H9 (cell line): ENCODE measurements at regions not wholly inside any gene's neighbourhood (a gene's known extent, or its start where the extent isn't known, plus 50 kb on each side); places are given as distances from the start of the nearest gene placed in this dataset.

Experiments used
- DNase-seq: peaks from one replicate; pipeline ENCODE4 v3.0.0-alpha.2; 2017
- H2AFZ ChIP-seq: one replicate; pipeline ENCODE4 v1.6.1; 2013; ENCODE audit warnings: mild to moderate bottlenecking, low read length, control low read depth, moderate library complexity
- H2AK5ac ChIP-seq: 2 replicates; pipeline ENCODE4 v1.6.1; 2013; ENCODE audit warnings: low read length, control low read depth, mixed read lengths; ENCODE audit not compliant: insufficient read length
- H2BK120ac ChIP-seq: one replicate; pipeline ENCODE4 v1.6.1; 2013; ENCODE audit warnings: low read depth, mild to moderate bottlenecking, low read length, control low read depth, inconsistent platforms; ENCODE audit not compliant: poor library complexity, severe bottlenecking
- H2BK12ac ChIP-seq: 2 replicates; pipeline ENCODE4 v1.6.1; 2013; ENCODE audit warnings: low read length, control low read depth, mixed read lengths, low read depth; ENCODE audit not compliant: insufficient read length
- H2BK15ac ChIP-seq: 2 replicates; pipeline ENCODE4 v1.6.1; 2013; ENCODE audit warnings: low read depth, low read length, control low read depth
- H2BK20ac ChIP-seq: one replicate; pipeline ENCODE4 v1.6.1; 2013; ENCODE audit warnings: low read depth, mild to moderate bottlenecking, low read length, control low read depth, inconsistent platforms; ENCODE audit not compliant: poor library complexity, severe bottlenecking
- H2BK5ac ChIP-seq: 2 replicates; pipeline ENCODE4 v1.6.1; 2013; ENCODE audit warnings: low read length, control low read depth, mixed read lengths; ENCODE audit not compliant: insufficient read length
- H3K14ac ChIP-seq: 2 replicates; pipeline ENCODE4 v1.6.1; 2013; ENCODE audit warnings: low read length, control low read depth; ENCODE audit not compliant: insufficient read depth
- H3K18ac ChIP-seq: 2 replicates; pipeline ENCODE4 v1.6.1; 2013; ENCODE audit warnings: low read depth, mild to moderate bottlenecking, mixed read lengths, low read length, control low read depth; ENCODE audit not compliant: insufficient read length
- H3K23ac ChIP-seq: 2 replicates; pipeline ENCODE4 v1.6.1; 2013; ENCODE audit warnings: low read length, control low read depth, mixed read lengths, low read depth; ENCODE audit not compliant: insufficient read length
- H3K23me2 ChIP-seq: 2 replicates; pipeline ENCODE4 v1.6.1; 2013; ENCODE audit warnings: low read depth, mild to moderate bottlenecking, mixed read lengths, low read length, control low read depth; ENCODE audit not compliant: insufficient read length, poor library complexity, severe bottlenecking
- H3K27ac ChIP-seq: 2 replicates; pipeline ENCODE4 v1.5.1; 2013; ENCODE audit warnings: low read length, control low read depth, mixed read lengths, low read depth; ENCODE audit not compliant: insufficient read length
- H3K27me3 ChIP-seq: 2 replicates; pipeline ENCODE4 v1.6.1; 2013; ENCODE audit warnings: low read length, control low read depth, inconsistent platforms; ENCODE audit not compliant: insufficient read depth
- H3K4ac ChIP-seq: 2 replicates; pipeline ENCODE4 v1.6.1; 2013; ENCODE audit warnings: low read depth, mild to moderate bottlenecking, control low read depth, inconsistent platforms, low read length, moderate library complexity
- H3K4me1 ChIP-seq: 2 replicates; pipeline ENCODE4 v1.6.1; 2013; ENCODE audit warnings: low read length, control low read depth, inconsistent platforms; ENCODE audit not compliant: insufficient read depth
- H3K4me2 ChIP-seq: 2 replicates; pipeline ENCODE4 v1.6.1; 2013; ENCODE audit warnings: low read length, control low read depth, mixed read lengths; ENCODE audit not compliant: insufficient read length, insufficient read depth
- H3K56ac ChIP-seq: 2 replicates; pipeline ENCODE4 v1.6.1; 2013; ENCODE audit warnings: low read depth, mild to moderate bottlenecking, mixed read lengths, low read length, control low read depth; ENCODE audit not compliant: insufficient read length
- H3K79me1 ChIP-seq: 2 replicates; pipeline ENCODE4 v1.6.1; 2013; ENCODE audit warnings: low read depth, mild to moderate bottlenecking, moderate library complexity, low read length, control low read depth, inconsistent platforms; ENCODE audit not compliant: insufficient read depth, poor library complexity, severe bottlenecking
- H3K79me2 ChIP-seq: 2 replicates; pipeline ENCODE4 v1.6.1; 2013; ENCODE audit warnings: low read length, control low read depth, inconsistent platforms; ENCODE audit not compliant: insufficient read depth
- H3K9ac ChIP-seq: 2 replicates; pipeline ENCODE4 v1.6.1; 2013; ENCODE audit warnings: low read length, control low read depth, mixed read lengths; ENCODE audit not compliant: insufficient read length; ENCODE audit errors: extremely low read depth
- H3K9me3 ChIP-seq: one replicate; pipeline ENCODE4 v1.6.1; 2013; ENCODE audit warnings: low read depth, low read length, inconsistent platforms; ENCODE audit not compliant: control insufficient read depth
- H3T11ph ChIP-seq: one replicate; pipeline ENCODE4 v1.6.1; 2013; ENCODE audit warnings: mild to moderate bottlenecking, low read length, control low read depth, inconsistent platforms
- H4K20me1 ChIP-seq: one replicate; pipeline ENCODE4 v1.6.1; 2013; ENCODE audit not compliant: control insufficient read depth, insufficient read length, insufficient read depth
- H4K5ac ChIP-seq: 2 replicates; pipeline ENCODE4 v1.6.1; 2013; ENCODE audit warnings: low read depth, mild to moderate bottlenecking, mixed read lengths, low read length, control low read depth; ENCODE audit not compliant: insufficient read length
- H4K8ac ChIP-seq: replicated peaks from 2 replicates; pipeline ENCODE4 v1.6.1; 2013; ENCODE audit warnings: low read length, control low read depth, mixed read lengths, low read depth; ENCODE audit not compliant: insufficient read length
- H4K91ac ChIP-seq: 2 replicates; pipeline ENCODE4 v1.6.1; 2013; ENCODE audit warnings: low read depth, mild to moderate bottlenecking, moderate library complexity, mixed read lengths, low read length, control low read depth; ENCODE audit not compliant: insufficient read length
- H3K27ac Mint-ChIP-seq, 3 experiments: 2 replicates in 2 of 3; 3 replicates in 1 of 3; pipeline ENCODE4 v1.8.0; 2020 to 2021; ENCODE audit warnings: mixed read lengths in 3 of 3, mild to moderate bottlenecking in 1 of 3, moderate library complexity in 1 of 3
- H3K27me3 Mint-ChIP-seq: 2 replicates; pipeline ENCODE4 v1.8.0; 2021; ENCODE audit warnings: low read depth, mild to moderate bottlenecking, moderate library complexity, mixed read lengths
- H3K36me3 Mint-ChIP-seq, 3 experiments: 2 replicates in 2 of 3; 3 replicates in 1 of 3; pipeline ENCODE4 v1.8.0; 2020 to 2021; ENCODE audit warnings: low read depth in 3 of 3, mixed read lengths in 3 of 3; ENCODE audit not compliant: insufficient read depth in 1 of 3
- H3K4me1 Mint-ChIP-seq, 2 experiments: 2 replicates each; pipeline ENCODE4 v1.8.0; 2020; ENCODE audit warnings: mixed read lengths in 2 of 2
- H3K4me3 Mint-ChIP-seq, 2 experiments: 2 replicates in 1 of 2; 3 replicates in 1 of 2; pipeline ENCODE4 v1.8.0; 2020 to 2021; ENCODE audit warnings: mild to moderate bottlenecking in 2 of 2, mixed read lengths in 2 of 2, moderate library complexity in 1 of 2
- H3K9me3 Mint-ChIP-seq, 2 experiments: 2 replicates in 1 of 2; 3 replicates in 1 of 2; pipeline ENCODE4 v1.8.0; 2020; ENCODE audit warnings: mild to moderate bottlenecking in 2 of 2, mixed read lengths in 2 of 2, moderate library complexity in 1 of 2
- CTCF ChIP-seq: fragments of 200-600 bp; sonication (generic); conservative IDR thresholded peaks from 3 replicates; pipeline ENCODE4 v1.8.0; 2021; ENCODE audit warnings: antibody characterized with exemption, mild to moderate bottlenecking
- WGBS: extraction: QIAGEN DNeasy Blood & Tissue Kit; methylation state at CpG from one replicate; pipeline ENCODE4 v1.1.7; 2013; ENCODE audit warnings: missing lambda C conversion rate, low lambda C conversion rate, mixed read lengths; ENCODE audit not compliant: insufficient read length; ENCODE audit errors: extremely low coverage; 5-methylcytosine and 5-hydroxymethylcytosine counted together

GRCh38 chr4:183388021-183388420 is 56.4 kb upstream of the CDKN2AIP start:
- H3K79me2 ChIP-seq: no peaks in the 10 kb centered on the region
- H3K4me2 ChIP-seq: no peak overlapping the region
- H4K91ac ChIP-seq: no peak overlapping the region
- TF ChIP-seq CTCF: no peak
- H3K79me1 ChIP-seq: no peaks in the 10 kb centered on the region
- H3K27ac Mint-ChIP-seq: no peak overlapping the region
- no peak overlapping the region for H2BK15ac ChIP-seq
- H3K56ac ChIP-seq: no peak overlapping the region
- H3K36me3 Mint-ChIP-seq: 0 out of 7 replicates have a peak, but pooled peaks cover 0 to 5% (median 0%) of the 10 kb centered on the region in 3 experiments
- no peak overlapping the region for H3K23ac ChIP-seq
- H3K27ac ChIP-seq: no peak overlapping the region
- H3K4me1 ChIP-seq: no peaks in the 10 kb centered on the region
- no peak overlapping the region for H2BK120ac ChIP-seq
- peaks cover 14% of the 10 kb centered on the region for H3K9me3 ChIP-seq
- H3T11ph ChIP-seq: no peak overlapping the region
- H2BK12ac ChIP-seq: no peak overlapping the region
- H3K4me1 Mint-ChIP-seq: peaks cover 11 to 15% of the 10 kb centered on the region in 2 experiments
- no peak overlapping the region for H3K4me3 Mint-ChIP-seq
- H3K23me2 ChIP-seq: no peaks in the 10 kb centered on the region
- no peak overlapping the region for H3K14ac ChIP-seq
- no peak overlapping the region for H2BK20ac ChIP-seq
- no peak for DNase-seq
- H3K18ac ChIP-seq: no peak overlapping the region
- no peak overlapping the region for H3K9ac ChIP-seq
- no peak overlapping the region for H4K5ac ChIP-seq
- H4K20me1 ChIP-seq: no peaks in the 10 kb centered on the region
- peaks cover 2% of the 10 kb centered on the region; the same call in 1 of the 2 replicates for H3K27me3 Mint-ChIP-seq
- WGBS: no CpG with 5 or more reads among the region's 7 CpGs
- H2AK5ac ChIP-seq: no peak overlapping the region
- no peaks in the 10 kb centered on the region for H3K27me3 ChIP-seq
- no peak overlapping the region for H4K8ac ChIP-seq
- peaks cover 0 to 15% of the 10 kb centered on the region in 2 experiments; a peak in 2 of 5 replicates for H3K9me3 Mint-ChIP-seq
- H3K4ac ChIP-seq: no peak overlapping the region
- no peak overlapping the region for H2BK5ac ChIP-seq
- no peak overlapping the region for H2AFZ ChIP-seq
